NB4 (cell line): ENCODE measurements at regions not wholly inside any gene's neighbourhood (a gene's known extent, or its start where the extent isn't known, plus 50 kb on each side); places are given as distances from the start of the nearest gene placed in this dataset.
"Not testable (repeated sequence)": the region's sequence is repeated elsewhere in the genome, so short reads cannot be mapped to it uniquely, and the experiment has no call there.

Source experiments
- DNase-seq: peaks from one replicate; pipeline ENCODE4 v3.0.0; 2010; ENCODE audit warnings: low read depth
- H3K4me3 ChIP-seq: one replicate; pipeline ENCODE4 v1.5.1; 2011; ENCODE audit warnings: mild to moderate bottlenecking, low read depth, low read length, moderate library complexity
- CTCF ChIP-seq: IDR thresholded peaks from one replicate; pipeline ENCODE4 v1.5.1; 2012; ENCODE audit warnings: low read depth, low read length
- MAX ChIP-seq: IDR thresholded peaks from 2 replicates; pipeline ENCODE4 v1.6.1; 2011; ENCODE audit warnings: low read depth, low read length
- MYC ChIP-seq: IDR thresholded peaks from 2 replicates; pipeline ENCODE4 v1.6.1; 2011; ENCODE audit warnings: low read depth, low read length
- POLR2A ChIP-seq: IDR thresholded peaks from 2 replicates; pipeline ENCODE4 v1.6.1; 2011; ENCODE audit warnings: mild to moderate bottlenecking; ENCODE audit not compliant: insufficient read length; ENCODE audit errors: extremely low read depth

DNA sequence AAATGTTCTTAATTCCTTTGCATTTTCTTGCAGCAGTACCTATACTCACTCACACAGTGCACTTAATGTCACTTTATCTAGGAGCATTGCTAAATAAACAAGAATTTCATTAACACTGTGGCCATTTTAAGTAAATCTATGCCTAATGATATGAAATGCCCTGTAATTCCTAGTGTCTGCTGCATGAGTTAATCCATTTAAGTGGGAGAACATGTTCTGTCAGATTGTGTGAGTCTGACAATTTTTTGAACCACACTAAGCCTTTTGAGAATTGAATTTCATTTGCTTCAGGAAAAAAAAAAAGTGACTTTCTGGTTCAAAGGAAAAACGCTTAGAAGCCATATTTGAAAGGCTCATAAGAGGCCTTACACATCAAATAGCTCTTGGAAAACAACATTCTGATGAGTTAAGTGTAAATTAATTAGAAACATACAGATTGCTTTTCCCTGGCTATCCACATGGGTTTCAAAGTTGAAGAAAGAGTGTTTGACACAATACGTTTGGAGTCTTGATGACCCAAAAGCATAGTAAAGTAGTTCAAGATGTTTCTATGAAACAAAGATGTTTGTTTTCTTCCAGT, 446.7 kb upstream of the GRAMD2B start:
- no peak overlapping the region for H3K4me3 ChIP-seq
- no peak for DNase-seq
- TF ChIP-seq CTCF, result no peak
- no peak for TF ChIP-seq MYC

DNA sequence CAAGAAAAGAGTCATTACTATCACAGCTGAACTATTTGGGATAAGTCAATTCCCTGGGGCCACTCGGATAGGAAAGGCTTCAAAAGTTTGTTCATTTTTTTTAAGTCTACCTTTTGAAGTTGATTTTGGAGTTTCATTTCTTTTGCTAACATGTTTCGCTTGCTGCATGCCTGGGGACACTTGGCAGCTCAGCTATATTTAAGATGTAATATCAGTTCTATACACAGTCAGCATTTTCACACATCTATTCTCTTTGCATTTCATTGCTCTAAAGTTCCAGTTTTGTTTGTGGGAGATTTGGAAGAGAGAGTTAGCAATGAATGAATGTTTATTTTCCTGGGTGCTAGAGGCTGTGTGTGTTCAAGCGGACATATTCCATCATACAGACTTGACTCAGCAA, 445.2 kb upstream of the GRAMD2B start:
- TF ChIP-seq MAX, result no peak
- no peak for TF ChIP-seq CTCF
- no peak for DNase-seq
- no peak overlapping the region for H3K4me3 ChIP-seq

GRCh38 chr5:125979636-125980035, 443.6 kb upstream of the GRAMD2B start:
- no peak for DNase-seq
- H3K4me3 ChIP-seq, result no peak overlapping the region
- TF ChIP-seq MYC, result no peak
- TF ChIP-seq POLR2A, result no peak
- no peak for TF ChIP-seq CTCF
- no peak for TF ChIP-seq MAX

GRCh38 chr5:125981016-125981415, 442.2 kb upstream of the GRAMD2B start:
- no peak overlapping the region for H3K4me3 ChIP-seq
- TF ChIP-seq MAX (no peak), CTCF (no peak), POLR2A (no peak), MYC (no peak)
- DNase-seq, result no peak

GRCh38 chr5:125987677-125988255, 435.4 kb upstream of the GRAMD2B start:
- no peak for TF ChIP-seq CTCF
- no peak for TF ChIP-seq MYC
- no peak for TF ChIP-seq MAX
- no peak for TF ChIP-seq POLR2A
- no peak for DNase-seq
- H3K4me3 ChIP-seq, result no peak overlapping the region

- no peak overlapping the region for H3K4me3 ChIP-seq
- no peak for TF ChIP-seq POLR2A
- no peak for TF ChIP-seq CTCF
- TF ChIP-seq MAX, result no peak
- TF ChIP-seq MYC, result no peak
- DNase-seq, result no peak
Measured at GRCh38 chr5:125992050-125992449, 431.2 kb upstream of the GRAMD2B start.

DNA sequence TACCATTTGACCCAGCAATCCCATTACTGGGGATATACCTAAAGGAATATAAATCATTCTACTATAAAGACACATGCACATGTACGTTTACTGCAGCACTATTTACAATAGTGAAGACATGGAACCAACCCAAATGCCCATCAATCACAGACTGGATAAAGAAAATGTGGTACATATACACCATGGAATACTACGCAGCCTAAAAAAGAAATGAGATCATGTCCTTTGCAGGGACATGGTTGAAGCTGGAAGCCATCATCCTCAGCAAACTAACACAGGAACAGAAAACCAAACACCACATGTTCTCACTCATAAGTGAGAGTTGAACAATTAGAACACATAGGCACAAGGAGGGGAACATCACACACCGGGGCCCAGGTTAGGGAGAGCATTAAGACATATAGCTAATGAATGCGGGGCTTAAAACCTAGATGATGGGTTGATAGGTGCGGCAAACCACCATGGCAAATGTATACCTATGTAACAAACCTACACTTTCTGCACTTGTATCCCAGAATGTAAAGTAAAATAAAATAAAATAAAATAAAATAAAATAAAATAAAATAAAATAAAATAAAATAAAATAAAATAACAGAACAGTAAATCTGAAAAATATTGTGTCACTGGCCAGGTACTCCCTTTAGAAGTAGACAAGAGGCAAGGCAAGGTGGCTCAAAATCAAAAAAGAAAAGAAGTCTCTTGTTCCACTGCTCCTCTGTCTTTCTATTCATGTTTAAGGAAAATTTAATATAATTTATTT, 423.8 kb upstream of the GRAMD2B start:
- H3K4me3 ChIP-seq, DNase-seq: not testable (repeated sequence)
